Testis (tissue), 2 donors: ENCODE measurements at regions not wholly inside any gene's neighbourhood (a gene's known extent, or its start where the extent isn't known, plus 50 kb on each side); places are given as distances from the start of the nearest gene placed in this dataset.

Experiments used
- CTCF ChIP-seq, 3 experiments: fragments of 450-650 bp in 2 of 3; fragments of 200-600 bp in 1 of 3; sonication (generic) in 1 of 3; IDR thresholded peaks; one replicate each; pipeline ENCODE4 v1.5.1; 2016 to 2019; ENCODE audit warnings: antibody characterized with exemption in 3 of 3, mild to moderate bottlenecking in 2 of 3, moderate library complexity in 1 of 3
- POLR2A ChIP-seq: fragments of 450-650 bp; IDR thresholded peaks from one replicate; pipeline ENCODE4 v1.6.1; 2017; ENCODE audit warnings: antibody characterized with exemption, mild to moderate bottlenecking, moderate library complexity

- no peak for TF ChIP-seq CTCF (IDR thresholded peaks at IDR 0.05)
- TF ChIP-seq POLR2A: no peak
Observed at GRCh38 chr4:11166034-11166433, 262.7 kb downstream of the HS3ST1 start.
